ENCODE measurements at regions not wholly inside any gene's neighbourhood (a gene's known extent, or its start where the extent isn't known, plus 50 kb on each side); places are given as distances from the start of the nearest gene placed in this dataset.

DNA sequence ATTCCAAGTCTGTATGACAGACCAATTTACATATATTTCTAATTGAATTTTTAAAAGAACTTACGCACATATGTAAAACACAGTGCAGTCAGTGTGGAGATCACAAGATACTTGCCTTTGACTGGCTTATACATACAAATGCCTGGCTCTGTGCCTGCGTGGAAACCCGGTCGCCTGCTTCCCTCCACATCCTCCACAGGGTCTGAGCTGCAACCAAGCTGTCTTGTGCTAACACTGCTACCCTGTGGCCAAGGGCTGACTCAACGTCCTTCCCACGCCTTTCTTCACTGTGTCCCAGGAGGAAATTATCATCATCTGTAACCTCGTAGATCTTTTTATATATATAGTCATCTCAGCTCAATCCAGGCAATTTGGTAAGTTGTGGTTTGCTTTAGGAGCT lies 117.0 kb downstream of the WNT7A start:
- no peaks in the 10 kb centered on the region for H4K20me1 ChIP-seq (ENCODE audit: control insufficient read depth, insufficient read depth, insufficient read length)
- H3K27me3 Mint-ChIP-seq (ENCODE audit: low read depth) = peaks cover 3% of the 10 kb centered on the region
- no peak overlapping the region for H3K9ac ChIP-seq (ENCODE audit: extremely low read depth, insufficient read length, low read length)
- H2BK20ac ChIP-seq (ENCODE audit: low read depth, low read length, poor library complexity, severe bottlenecking) = no peak overlapping the region
- peaks cover 0 to 3% of the 10 kb centered on the region in 2 experiments; a peak in 2 of 4 replicates for H3K4me1 Mint-ChIP-seq
- no CpG with 5 or more reads among the region's 7 CpGs for WGBS (ENCODE audit: extremely low coverage, insufficient read length, low lambda C conversion rate)
- H3K14ac ChIP-seq (ENCODE audit: insufficient read depth, low read length) = no peak overlapping the region
- no peak overlapping the region for H4K91ac ChIP-seq (ENCODE audit: insufficient read length, low read depth, low read length)
- no peak overlapping the region for H3T11ph ChIP-seq (ENCODE audit: low read length)
- TF ChIP-seq, protein P1, sequence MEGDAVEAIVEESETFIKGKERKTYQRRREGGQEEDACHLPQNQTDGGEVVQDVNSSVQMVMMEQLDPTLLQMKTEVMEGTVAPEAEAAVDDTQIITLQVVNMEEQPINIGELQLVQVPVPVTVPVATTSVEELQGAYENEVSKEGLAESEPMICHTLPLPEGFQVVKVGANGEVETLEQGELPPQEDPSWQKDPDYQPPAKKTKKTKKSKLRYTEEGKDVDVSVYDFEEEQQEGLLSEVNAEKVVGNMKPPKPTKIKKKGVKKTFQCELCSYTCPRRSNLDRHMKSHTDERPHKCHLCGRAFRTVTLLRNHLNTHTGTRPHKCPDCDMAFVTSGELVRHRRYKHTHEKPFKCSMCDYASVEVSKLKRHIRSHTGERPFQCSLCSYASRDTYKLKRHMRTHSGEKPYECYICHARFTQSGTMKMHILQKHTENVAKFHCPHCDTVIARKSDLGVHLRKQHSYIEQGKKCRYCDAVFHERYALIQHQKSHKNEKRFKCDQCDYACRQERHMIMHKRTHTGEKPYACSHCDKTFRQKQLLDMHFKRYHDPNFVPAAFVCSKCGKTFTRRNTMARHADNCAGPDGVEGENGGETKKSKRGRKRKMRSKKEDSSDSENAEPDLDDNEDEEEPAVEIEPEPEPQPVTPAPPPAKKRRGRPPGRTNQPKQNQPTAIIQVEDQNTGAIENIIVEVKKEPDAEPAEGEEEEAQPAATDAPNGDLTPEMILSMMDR (conservative IDR thresholded peaks at IDR 0.05) = peak; percentile 52; the same call in 2 of the 3 replicates
- no peak overlapping the region for H3K18ac ChIP-seq (ENCODE audit: insufficient read length, low read depth, low read length)
- no peaks in the 10 kb centered on the region for H3K79me2 ChIP-seq (ENCODE audit: insufficient read depth, low read length)
- no peak overlapping the region for H3K56ac ChIP-seq (ENCODE audit: insufficient read length, low read depth, low read length)
- no peak overlapping the region for H3K27ac ChIP-seq (ENCODE audit: insufficient read length, low read depth, low read length)
- no peaks in the 10 kb centered on the region for H3K23me2 ChIP-seq (ENCODE audit: insufficient read length, low read depth, low read length, poor library complexity, severe bottlenecking)
- no peak overlapping the region for H3K4me2 ChIP-seq (ENCODE audit: insufficient read depth, insufficient read length, low read length)
- no peak overlapping the region for H3K27ac Mint-ChIP-seq
- no peak overlapping the region for H3K23ac ChIP-seq (ENCODE audit: insufficient read length, low read depth, low read length)
- no peaks in the 10 kb centered on the region for H3K79me1 ChIP-seq (ENCODE audit: insufficient read depth, low read depth, low read length, poor library complexity, severe bottlenecking)
- no peak overlapping the region for H3K4me3 Mint-ChIP-seq
- no peak overlapping the region for H2BK120ac ChIP-seq (ENCODE audit: low read depth, low read length, poor library complexity, severe bottlenecking)
- H2BK12ac ChIP-seq (ENCODE audit: insufficient read length, low read depth, low read length) = no peak overlapping the region
- no peaks in the 10 kb centered on the region for H3K9me3 ChIP-seq (ENCODE audit: control insufficient read depth, low read depth, low read length)
- H3K36me3 Mint-ChIP-seq (ENCODE audit: insufficient read depth in 1 of 3, low read depth in 3 of 3) = no peaks in the 10 kb centered on the region; a peak in 1 of 7 replicates
- H4K8ac ChIP-seq (replicated peaks; ENCODE audit: insufficient read length, low read depth, low read length) = no peak overlapping the region
- no peak overlapping the region for H2BK5ac ChIP-seq (ENCODE audit: insufficient read length, low read length)
- no peak overlapping the region for H2AFZ ChIP-seq (ENCODE audit: low read length)
- no peak overlapping the region for H4K5ac ChIP-seq (ENCODE audit: insufficient read length, low read depth, low read length)
- H3K4me1 ChIP-seq (ENCODE audit: insufficient read depth, low read length) = no peaks in the 10 kb centered on the region
- H3K27me3 ChIP-seq (ENCODE audit: insufficient read depth, low read length) = no peaks in the 10 kb centered on the region
- H2AK5ac ChIP-seq (ENCODE audit: insufficient read length, low read length) = no peak overlapping the region
- no peak overlapping the region for H2BK15ac ChIP-seq (ENCODE audit: low read depth, low read length)
- H3K4ac ChIP-seq (ENCODE audit: low read depth, low read length) = no peak overlapping the region
- H3K9me3 Mint-ChIP-seq = peaks cover 5 to 12% of the 10 kb centered on the region in 2 experiments; a peak in 3 of 5 replicates
- no peak for DNase-seq

Data from H9 (cell line).